ENCODE measurements at regions not wholly inside any gene's neighbourhood (a gene's known extent, or its start where the extent isn't known, plus 50 kb on each side); places are given as distances from the start of the nearest gene placed in this dataset.

DNA sequence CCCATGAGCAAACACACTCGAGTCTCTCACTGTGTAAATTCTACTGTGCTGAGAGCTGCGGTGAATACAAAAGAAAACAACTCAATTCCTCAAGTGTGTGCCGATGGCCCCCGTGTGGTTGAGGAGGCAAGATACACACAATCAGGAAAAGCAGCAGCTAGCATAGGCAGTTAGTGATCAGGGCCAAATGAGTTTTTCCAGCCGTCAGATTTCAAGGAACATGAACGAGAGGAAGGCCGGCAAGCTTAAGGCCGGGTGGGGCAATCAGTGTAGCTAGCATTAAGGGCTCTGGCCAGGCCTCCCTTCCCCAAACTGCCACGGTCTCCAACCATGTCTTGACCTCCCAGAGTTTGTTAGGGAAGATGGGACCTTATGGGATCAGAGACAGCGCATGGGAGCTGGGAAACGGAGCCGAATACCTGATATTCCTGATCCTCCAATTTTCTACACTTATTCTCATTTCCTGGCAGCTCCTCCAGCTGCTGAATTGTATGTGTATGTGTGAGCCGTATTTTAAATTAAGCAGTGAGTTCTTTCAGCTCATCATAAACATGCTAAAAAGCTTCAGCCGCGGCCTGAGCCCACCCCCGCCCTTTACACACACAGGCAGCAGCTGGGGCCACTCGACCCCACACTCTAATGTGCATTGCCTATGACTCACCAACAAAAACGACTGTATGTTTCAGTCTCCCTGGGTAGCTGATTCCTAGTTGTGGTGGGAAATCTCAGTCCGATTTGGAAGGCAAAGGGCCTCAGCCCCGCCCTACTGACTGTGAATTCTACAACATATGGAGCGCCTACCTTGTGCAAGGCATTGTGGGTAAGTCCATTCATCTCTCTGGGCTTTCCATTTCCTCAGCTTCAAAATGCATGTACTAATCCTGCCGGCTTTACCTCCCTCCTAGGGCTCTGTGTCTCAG is 59.9 kb downstream of the RTL9 start:
- no peak overlapping the region for H3K4me3 ChIP-seq (ENCODE audit: low read depth in 1 of 5, low read length in 5 of 5)
- H3K4me1 ChIP-seq (ENCODE audit: control insufficient read depth in 5 of 5, insufficient read depth in 5 of 5, low read length in 5 of 5) = no peaks in the 10 kb centered on the region
- H3K9ac ChIP-seq (ENCODE audit: low read length in 5 of 5) = no peak overlapping the region
- H3K36me3 ChIP-seq (ENCODE audit: control insufficient read depth in 5 of 5, insufficient read depth in 5 of 5, low read length in 5 of 5) = no peaks in the 10 kb centered on the region
- peaks cover 0 to 31% (median 15%) of the 10 kb centered on the region in 5 donors for H3K27me3 ChIP-seq (ENCODE audit: control insufficient read depth in 5 of 5, insufficient read depth in 4 of 5, low read length in 5 of 5)
- no peaks in the 10 kb centered on the region for H3K9me3 ChIP-seq (ENCODE audit: control insufficient read depth in 5 of 5, low read length in 5 of 5)
- no peak overlapping the region for H3K27ac ChIP-seq (ENCODE audit: low read depth, low read length)

DNA sequence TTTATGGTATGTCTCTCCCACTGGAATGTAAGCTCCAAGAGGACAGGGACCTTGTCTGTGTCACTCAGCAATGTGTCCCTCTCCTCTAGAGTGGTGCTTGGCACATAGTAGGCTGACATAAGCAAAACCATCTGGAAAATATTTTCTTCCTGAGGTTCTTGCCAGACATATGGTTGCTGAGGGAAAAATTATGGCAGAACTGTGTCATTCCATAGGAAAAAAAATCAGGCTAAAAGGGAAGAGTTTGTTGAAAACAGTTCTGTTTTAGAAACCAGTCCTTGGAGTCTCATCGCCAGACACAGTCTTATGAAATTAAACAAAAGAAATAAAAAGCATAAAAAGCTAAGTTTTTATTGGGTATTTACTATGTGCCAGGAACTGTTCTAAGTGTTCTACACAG is 60.9 kb downstream of the RTL9 start:
- no peaks in the 10 kb centered on the region for H3K4me1 ChIP-seq (ENCODE audit: control insufficient read depth in 5 of 5, insufficient read depth in 5 of 5, low read length in 5 of 5)
- H3K4me3 ChIP-seq (ENCODE audit: low read depth in 1 of 5, low read length in 5 of 5) = no peak overlapping the region
- H3K36me3 ChIP-seq (ENCODE audit: control insufficient read depth in 5 of 5, insufficient read depth in 5 of 5, low read length in 5 of 5) = no peaks in the 10 kb centered on the region
- H3K27ac ChIP-seq (ENCODE audit: low read depth, low read length) = no peak overlapping the region
- H3K27me3 ChIP-seq (ENCODE audit: control insufficient read depth in 5 of 5, insufficient read depth in 4 of 5, low read length in 5 of 5) = peaks cover 0 to 28% (median 14%) of the 10 kb centered on the region in 5 donors
- no peak overlapping the region for H3K9ac ChIP-seq (ENCODE audit: low read length in 5 of 5)
- H3K9me3 ChIP-seq (ENCODE audit: control insufficient read depth in 5 of 5, low read length in 5 of 5) = no peaks in the 10 kb centered on the region

DNA sequence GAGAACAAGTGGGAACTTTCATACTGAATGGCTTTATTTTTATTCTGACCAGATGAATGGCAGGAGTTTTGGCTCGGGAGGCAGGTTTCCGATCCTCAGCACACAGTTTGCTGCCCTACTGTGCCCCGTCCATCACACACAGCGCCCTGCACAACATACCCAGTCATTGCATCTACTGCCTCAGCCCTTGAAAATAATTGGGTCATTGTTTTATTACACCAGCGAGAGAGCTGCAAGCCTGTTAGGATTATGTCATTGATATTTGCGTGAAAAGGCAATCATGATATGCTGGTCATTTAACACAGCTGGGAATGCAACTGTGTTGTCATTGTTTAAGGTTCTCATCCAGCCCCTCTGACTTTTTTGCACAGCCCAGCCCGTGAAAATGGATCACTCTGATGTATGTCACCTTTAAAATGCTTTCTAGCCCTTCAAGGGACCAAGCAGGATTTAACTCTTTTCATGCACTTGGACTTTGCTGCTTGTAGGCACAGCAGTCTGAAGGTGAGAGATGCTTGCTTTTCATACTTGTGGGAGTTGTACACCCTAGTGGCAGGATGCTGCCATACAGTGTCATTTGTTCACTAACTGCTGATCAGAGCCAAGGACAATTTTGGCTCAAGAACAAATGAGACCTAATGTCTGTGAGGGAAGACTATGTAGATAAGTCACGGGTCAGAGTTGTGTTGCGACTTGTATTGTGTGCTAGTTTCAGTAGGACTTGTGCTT is 62.3 kb downstream of the RTL9 start:
- H3K9ac ChIP-seq (ENCODE audit: low read length in 5 of 5) = no peak overlapping the region
- H3K27ac ChIP-seq (ENCODE audit: low read depth, low read length) = no peak overlapping the region
- no peaks in the 10 kb centered on the region for H3K36me3 ChIP-seq (ENCODE audit: control insufficient read depth in 5 of 5, insufficient read depth in 5 of 5, low read length in 5 of 5)
- H3K27me3 ChIP-seq (ENCODE audit: control insufficient read depth in 5 of 5, insufficient read depth in 4 of 5, low read length in 5 of 5) = peaks cover 0 to 25% (median 15%) of the 10 kb centered on the region in 5 donors
- H3K4me3 ChIP-seq (ENCODE audit: low read depth in 1 of 5, low read length in 5 of 5) = no peak overlapping the region
- H3K9me3 ChIP-seq (ENCODE audit: control insufficient read depth in 5 of 5, low read length in 5 of 5) = no peaks in the 10 kb centered on the region
- no peaks in the 10 kb centered on the region for H3K4me1 ChIP-seq (ENCODE audit: control insufficient read depth in 5 of 5, insufficient read depth in 5 of 5, low read length in 5 of 5)

DNA sequence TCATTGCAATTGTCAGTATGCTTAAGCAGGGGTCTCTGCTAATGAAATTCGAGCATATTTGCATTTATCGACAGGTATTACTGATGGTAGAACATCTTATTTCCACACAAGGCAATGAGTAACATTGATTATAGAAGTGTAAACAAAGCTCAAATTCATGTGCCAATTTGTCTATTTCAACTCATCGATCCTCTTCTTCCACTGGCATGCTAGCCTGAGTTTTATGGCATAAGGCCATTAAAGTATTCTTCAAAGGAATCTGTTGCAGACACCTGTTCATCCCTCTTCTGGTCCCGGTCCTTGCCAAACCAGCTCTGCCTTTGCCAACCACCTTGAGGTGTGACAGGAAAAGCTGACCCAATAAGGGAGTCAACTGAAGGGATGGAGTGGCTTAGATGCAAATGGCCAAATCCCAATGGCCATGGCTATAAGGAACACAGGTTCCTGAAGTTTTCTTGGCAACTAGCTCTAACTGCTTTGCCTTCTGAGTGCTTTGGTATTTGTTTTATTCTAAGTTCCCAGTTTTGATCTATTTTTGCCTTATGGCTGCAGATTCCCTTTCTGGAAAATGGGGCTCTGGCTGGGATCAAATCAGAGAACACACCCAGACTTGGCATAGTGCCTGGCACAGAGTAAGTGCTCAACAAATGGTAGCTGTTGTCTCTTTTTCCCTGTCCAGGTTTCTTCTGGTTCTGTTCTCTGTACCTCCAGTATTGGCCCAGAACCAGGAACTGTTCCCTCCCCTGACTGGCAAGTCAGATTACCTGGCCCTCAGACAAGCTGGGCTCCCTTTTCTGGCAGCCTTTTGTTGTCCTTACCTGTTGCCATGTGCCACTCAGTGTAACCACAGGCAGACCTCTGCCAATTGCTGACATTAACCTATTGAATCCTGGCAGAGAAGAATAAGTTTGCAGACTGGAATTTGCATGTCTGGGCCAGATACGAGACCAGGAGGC is 63.1 kb downstream of the RTL9 start:
- peaks cover 0 to 25% (median 15%) of the 10 kb centered on the region in 5 donors for H3K27me3 ChIP-seq (ENCODE audit: control insufficient read depth in 5 of 5, insufficient read depth in 4 of 5, low read length in 5 of 5)
- no peak overlapping the region for H3K4me3 ChIP-seq (ENCODE audit: low read depth in 1 of 5, low read length in 5 of 5)

DNA sequence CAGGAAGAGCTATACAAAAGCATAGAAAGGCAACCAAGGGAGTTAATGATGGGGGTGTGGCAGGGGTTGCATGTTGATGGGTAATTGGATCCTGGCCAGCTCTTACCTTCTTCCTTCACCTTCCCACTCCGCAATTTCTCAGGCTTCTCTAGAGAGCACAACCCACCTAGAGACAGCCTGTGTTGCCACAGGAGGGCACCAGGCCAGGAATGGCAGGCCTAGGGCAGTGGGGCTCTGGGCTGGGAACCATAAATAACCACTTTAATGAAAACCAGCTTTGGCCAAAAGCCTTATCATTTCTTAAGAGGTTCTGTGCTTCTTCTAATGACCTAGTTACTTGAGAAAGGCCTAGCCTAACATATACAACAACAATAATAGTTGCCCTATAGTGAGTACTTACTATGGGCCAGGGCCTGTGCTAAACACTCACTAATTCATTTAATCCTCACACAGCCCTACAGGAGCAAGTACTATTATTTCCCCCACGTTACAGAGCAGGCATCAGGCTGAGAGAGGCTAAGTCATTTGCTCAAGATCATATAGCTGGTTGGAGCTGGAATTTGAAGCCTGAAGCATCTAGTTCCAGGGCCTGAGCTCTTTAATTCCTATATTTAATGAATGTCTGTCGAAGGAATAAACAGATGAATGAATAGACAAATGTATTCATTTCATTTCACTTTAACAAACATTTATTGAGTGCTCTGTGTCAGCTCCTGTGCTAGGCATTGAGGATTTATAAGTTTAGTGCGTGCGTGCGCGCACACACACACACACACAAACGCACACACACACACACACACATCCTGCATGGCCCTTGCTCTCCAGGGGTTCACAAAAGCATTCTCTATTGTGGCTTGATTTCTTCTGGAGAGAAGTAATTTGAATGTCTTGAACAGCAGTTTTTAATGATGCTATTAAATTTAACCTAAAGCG is 66.8 kb downstream of the RTL9 start:
- no peak overlapping the region for H3K9ac ChIP-seq (ENCODE audit: low read length in 5 of 5)
- no peak overlapping the region for H3K4me3 ChIP-seq (ENCODE audit: low read depth in 1 of 5, low read length in 5 of 5)
- H3K36me3 ChIP-seq (ENCODE audit: control insufficient read depth in 5 of 5, insufficient read depth in 5 of 5, low read length in 5 of 5) = no peaks in the 10 kb centered on the region
- H3K4me1 ChIP-seq (ENCODE audit: control insufficient read depth in 5 of 5, insufficient read depth in 5 of 5, low read length in 5 of 5) = no peaks in the 10 kb centered on the region
- H3K9me3 ChIP-seq (ENCODE audit: control insufficient read depth in 5 of 5, low read length in 5 of 5) = no peaks in the 10 kb centered on the region
- peaks cover 3 to 26% (median 13%) of the 10 kb centered on the region in 5 donors for H3K27me3 ChIP-seq (ENCODE audit: control insufficient read depth in 5 of 5, insufficient read depth in 4 of 5, low read length in 5 of 5)
- no peak overlapping the region for H3K27ac ChIP-seq (ENCODE audit: low read depth, low read length)

More for the DNA sequence above, 63.1 kb downstream of the RTL9 start:
- Histone ChIP-seq H3K9ac (ENCODE audit: low read length in 5 of 5) (no peak overlapping the region), H3K4me1 (ENCODE audit: control insufficient read depth in 5 of 5, insufficient read depth in 5 of 5, low read length in 5 of 5) (no peaks in the 10 kb centered on the region), H3K36me3 (ENCODE audit: control insufficient read depth in 5 of 5, insufficient read depth in 5 of 5, low read length in 5 of 5) (no peaks in the 10 kb centered on the region), H3K9me3 (ENCODE audit: control insufficient read depth in 5 of 5, low read length in 5 of 5) (no peaks in the 10 kb centered on the region), H3K27ac (ENCODE audit: low read depth, low read length) (no peak overlapping the region)

DNA sequence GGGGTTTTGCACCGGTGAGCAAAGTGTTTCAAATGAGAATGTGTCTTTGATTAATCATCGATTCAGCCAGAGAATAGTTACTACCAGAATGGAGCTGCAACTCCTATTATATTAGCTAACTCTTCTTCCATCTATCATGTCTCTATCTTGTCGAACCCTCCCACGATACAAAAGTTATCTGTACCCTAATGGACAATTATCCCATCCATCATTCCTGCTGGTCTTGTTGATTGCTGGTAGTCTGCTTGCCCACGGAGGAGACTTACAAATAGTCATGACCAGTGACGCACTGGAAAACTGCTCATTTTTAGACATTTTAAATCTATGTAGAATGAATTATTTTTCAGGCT is 67.5 kb downstream of the RTL9 start:
- Histone ChIP-seq H3K4me3 (ENCODE audit: low read depth in 1 of 5, low read length in 5 of 5) (no peak overlapping the region), H3K4me1 (ENCODE audit: control insufficient read depth in 5 of 5, insufficient read depth in 5 of 5, low read length in 5 of 5) (no peaks in the 10 kb centered on the region), H3K9ac (ENCODE audit: low read length in 5 of 5) (no peak overlapping the region), H3K9me3 (ENCODE audit: control insufficient read depth in 5 of 5, low read length in 5 of 5) (no peaks in the 10 kb centered on the region), H3K27me3 (ENCODE audit: control insufficient read depth in 5 of 5, insufficient read depth in 4 of 5, low read length in 5 of 5) (peaks cover 3 to 27% (median 11%) of the 10 kb centered on the region in 5 donors), H3K27ac (ENCODE audit: low read depth, low read length) (no peak overlapping the region), H3K36me3 (ENCODE audit: control insufficient read depth in 5 of 5, insufficient read depth in 5 of 5, low read length in 5 of 5) (no peaks in the 10 kb centered on the region)

DNA sequence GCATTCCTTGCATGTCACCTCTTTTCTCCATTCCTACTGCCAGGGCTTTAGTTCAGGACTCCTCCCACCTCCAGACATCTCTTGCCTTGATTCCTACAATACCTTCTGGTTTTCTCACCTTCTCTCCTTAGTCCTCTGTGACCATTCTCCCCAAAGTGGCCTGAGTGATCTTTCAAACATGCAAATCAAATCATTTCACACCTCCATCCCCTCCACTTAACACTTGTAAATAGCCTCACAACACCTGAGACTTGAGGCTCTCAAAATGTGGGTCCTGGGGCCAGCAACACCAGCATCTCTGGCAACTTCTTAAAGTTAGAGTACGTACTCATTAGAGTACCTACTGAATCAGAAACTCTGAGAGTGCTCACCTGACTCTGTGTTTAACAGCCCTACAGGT is 68.4 kb downstream of the RTL9 start:
- Histone ChIP-seq H3K9me3 (ENCODE audit: control insufficient read depth in 5 of 5, low read length in 5 of 5) (no peaks in the 10 kb centered on the region), H3K4me3 (ENCODE audit: low read depth in 1 of 5, low read length in 5 of 5) (no peak overlapping the region), H3K4me1 (ENCODE audit: control insufficient read depth in 5 of 5, insufficient read depth in 5 of 5, low read length in 5 of 5) (peaks cover 0 to 7% (median 4%) of the 10 kb centered on the region in 5 donors), H3K27me3 (ENCODE audit: control insufficient read depth in 5 of 5, insufficient read depth in 4 of 5, low read length in 5 of 5) (peaks cover 3 to 24% (median 10%) of the 10 kb centered on the region in 5 donors), H3K9ac (ENCODE audit: low read length in 5 of 5) (no peak overlapping the region), H3K27ac (ENCODE audit: low read depth, low read length) (no peak overlapping the region), H3K36me3 (ENCODE audit: control insufficient read depth in 5 of 5, insufficient read depth in 5 of 5, low read length in 5 of 5) (no peaks in the 10 kb centered on the region)

DNA sequence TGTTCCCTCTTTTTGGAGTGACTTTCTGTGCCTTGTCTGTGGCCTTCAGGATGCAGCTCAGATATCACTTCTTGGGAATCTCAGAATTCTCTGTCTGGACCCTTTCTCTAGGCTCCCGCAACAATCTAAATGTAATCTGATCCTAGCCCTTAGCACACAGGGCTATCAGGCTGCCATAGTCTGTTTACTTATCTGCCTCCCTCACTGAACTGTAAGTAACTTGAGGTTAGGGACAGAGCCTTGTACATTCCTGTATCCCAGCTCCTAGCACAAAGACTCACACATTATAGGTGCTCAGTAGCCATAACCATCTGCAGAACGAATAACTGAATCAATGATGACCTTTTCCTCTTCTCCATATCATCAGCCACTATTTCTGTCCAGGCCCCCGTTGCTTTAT is 69.5 kb downstream of the RTL9 start:
- Histone ChIP-seq H3K27me3 (ENCODE audit: control insufficient read depth in 5 of 5, insufficient read depth in 4 of 5, low read length in 5 of 5) (peaks cover 3 to 30% (median 11%) of the 10 kb centered on the region in 5 donors), H3K27ac (ENCODE audit: low read depth, low read length) (no peak overlapping the region), H3K4me1 (ENCODE audit: control insufficient read depth in 5 of 5, insufficient read depth in 5 of 5, low read length in 5 of 5) (peaks cover 0 to 18% (median 13%) of the 10 kb centered on the region in 5 donors), H3K9ac (ENCODE audit: low read length in 5 of 5) (no peak overlapping the region), H3K36me3 (ENCODE audit: control insufficient read depth in 5 of 5, insufficient read depth in 5 of 5, low read length in 5 of 5) (no peaks in the 10 kb centered on the region), H3K9me3 (ENCODE audit: control insufficient read depth in 5 of 5, low read length in 5 of 5) (no peaks in the 10 kb centered on the region), H3K4me3 (ENCODE audit: low read depth in 1 of 5, low read length in 5 of 5) (no peak overlapping the region)
